GM18868 (cell line): ENCODE measurements at regions not wholly inside any gene's neighbourhood (a gene's known extent, or its start where the extent isn't known, plus 50 kb on each side); places are given as distances from the start of the nearest gene placed in this dataset.

ENCODE experiments used
- ATAC-seq: cut with Tn5 transposase; IDR thresholded peaks from one replicate; pipeline ENCODE4 v1.9.1; 2021; ENCODE audit warnings: mild to moderate bottlenecking, moderate library complexity; ENCODE audit not compliant: unreplicated experiment

DNA sequence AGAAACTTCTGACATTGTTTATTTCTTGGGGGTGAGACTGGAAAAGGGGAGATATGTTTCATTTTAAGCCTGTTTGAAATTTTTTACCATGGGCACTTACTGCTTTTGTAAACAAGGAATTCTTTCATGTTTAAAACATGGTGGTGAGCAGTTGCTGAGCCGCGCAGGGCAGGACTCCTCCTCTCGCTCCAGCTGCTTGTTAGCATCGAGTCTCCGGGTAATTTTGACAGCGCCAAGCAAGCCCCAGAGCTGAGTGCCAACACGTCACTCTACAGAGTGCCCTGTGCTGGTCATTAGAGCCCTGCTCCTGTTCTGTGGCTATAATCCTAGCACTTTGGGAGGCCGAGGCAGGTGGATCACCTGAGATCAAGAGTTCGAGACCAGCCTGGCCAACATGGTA lies 116.5 kb upstream of the MSX2 start:
- ATAC-seq = no peak

DNA sequence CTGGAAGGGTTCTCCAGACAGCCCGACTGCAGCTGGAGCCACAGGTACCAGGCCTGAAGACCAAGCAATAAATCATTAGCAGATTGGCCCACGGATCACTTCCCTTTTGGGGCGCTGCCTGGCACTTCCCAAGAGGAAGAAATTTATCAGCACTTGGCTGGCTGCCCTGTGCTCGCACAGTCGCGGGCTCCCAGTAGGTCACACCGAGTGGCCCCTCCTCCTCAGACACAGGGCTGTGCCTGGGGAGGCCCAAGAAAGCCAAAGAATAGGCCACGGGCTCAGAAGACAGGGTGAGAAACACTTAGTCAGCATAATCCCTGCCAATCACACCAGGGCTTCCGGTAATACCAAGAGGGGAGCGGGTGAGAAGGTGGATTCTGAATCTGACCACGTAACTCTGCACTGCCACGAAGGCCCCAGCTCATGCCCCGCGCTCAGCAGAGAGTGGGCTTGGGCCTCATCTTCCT lies 115.7 kb upstream of the MSX2 start:
- ATAC-seq = no peak

DNA sequence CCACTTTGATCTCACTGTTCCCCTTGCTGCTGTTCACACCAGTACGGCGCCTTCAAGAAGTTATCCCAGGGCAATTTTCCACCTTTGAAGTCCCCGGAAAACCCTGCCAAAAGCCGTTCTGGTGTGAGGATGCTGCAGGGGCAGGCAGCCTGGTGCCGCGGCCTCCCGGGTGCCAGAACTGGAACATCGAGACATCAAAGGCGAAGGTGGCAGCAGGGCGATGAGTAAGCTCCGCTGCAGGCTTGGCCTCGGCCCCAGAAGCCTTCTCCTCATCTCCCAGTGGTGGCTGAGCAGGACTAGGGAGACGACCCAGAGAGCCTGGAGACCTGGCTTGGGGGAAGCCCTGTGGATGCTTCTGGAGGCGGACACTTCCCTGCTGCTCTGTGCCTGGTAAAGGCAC lies 115.3 kb upstream of the MSX2 start:
- no peak for ATAC-seq

DNA sequence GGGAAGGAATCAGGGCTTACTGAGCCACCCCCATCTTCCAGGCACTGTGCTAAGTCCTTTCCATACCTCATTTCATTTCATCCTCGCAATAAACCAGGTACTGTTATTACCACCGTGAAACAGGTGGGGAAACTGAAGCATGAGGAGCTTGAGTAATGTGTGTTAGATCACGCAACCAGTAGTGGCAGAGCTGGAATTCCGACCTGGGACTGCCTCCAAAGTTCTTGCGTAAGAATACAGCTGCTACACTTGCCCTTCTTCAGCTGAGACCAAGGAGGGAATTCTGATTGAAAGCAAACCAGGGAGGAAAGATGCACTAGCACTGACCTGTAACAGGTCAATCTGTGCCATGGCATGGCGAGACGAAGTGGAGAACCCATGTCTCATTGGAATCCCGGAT lies 113.4 kb upstream of the MSX2 start:
- no peak for ATAC-seq

DNA sequence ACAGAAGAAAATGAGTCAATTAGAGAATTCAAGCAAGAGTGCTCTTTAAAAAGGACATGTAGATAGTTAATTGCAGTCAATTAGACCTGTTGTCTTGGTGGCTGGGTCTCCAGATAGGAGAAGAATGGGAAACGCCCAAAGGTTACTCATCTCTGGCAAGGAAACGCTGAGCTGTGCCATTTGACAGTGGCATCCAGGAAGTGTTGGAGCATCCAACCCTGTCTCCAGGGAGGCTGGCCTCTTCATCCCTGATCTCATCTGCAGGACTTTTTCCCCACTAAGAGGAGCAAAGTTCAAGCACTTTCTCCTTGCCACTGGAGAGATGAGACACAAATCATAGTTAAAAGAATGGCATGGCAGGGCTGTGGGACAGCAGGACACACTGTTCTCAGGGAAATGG lies 111.7 kb upstream of the MSX2 start:
- ATAC-seq = no peak

DNA sequence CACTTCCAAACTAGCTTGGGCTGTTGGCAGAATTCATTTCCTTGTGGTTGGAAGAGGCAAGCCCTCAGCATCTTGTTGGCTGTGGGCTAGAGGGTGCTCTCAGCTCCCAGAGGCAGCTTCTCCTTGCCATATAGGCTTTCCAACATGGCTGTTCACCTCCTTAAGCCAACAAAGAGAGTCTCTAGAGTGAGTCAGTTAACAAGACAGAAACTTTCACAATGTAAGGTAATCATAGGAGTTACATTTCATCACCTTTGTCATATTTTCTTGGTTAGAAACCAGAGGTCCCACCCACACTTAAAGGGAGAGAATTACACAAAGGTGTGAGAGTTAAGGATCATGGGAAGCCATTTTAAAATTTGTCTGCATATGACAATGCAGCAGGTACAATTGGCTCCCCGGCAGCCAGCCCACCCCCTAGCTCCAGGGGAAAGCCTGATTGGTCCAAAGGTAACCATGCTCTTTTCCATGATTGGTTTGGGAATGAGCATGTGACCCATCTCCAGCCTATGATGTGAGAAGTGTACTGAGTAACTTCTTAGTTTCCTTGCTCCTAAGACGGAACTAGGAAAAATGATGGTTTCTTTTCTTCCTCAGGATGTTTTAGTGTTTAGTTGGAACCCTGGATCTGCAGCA lies 109.8 kb upstream of the MSX2 start:
- ATAC-seq = no peak

DNA sequence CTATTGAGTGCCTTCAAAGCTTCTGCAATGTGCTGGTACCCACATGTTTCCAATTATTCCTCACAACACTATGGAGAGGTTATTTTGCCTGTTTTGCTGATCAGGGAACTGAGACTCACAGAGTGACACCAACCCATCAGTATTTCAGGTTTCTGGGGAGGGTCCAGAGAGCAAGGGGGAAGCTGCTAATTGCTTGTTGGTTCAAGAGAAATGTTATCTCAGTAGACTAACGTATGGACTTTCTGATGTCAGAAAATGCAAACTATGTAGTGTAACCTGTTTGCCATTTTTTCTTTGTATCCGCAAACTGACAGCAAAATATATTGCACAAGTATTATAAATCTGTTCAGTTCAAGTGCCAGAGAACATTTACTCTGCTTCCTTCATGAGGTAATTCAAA lies 108.3 kb upstream of the MSX2 start:
- no peak for ATAC-seq

DNA sequence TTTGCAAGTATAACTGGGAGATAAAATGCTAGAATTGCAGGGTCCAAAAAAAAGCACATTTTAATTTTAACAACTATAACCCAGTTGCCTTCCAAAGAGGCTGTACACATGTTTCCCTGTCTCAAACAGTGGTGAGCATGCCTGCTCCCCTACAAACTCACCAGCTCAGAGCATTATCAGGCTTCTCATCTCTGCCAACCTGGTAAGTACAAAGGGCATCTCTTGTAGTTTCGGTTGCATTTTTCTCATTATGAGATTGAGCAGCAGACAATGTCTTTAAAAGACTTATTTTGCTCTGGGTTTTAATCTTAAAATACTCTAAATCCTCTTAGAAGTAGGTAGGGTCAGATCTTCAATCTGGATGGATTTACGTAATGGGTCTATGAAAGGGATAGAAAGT lies 107.1 kb upstream of the MSX2 start:
- ATAC-seq = no peak

DNA sequence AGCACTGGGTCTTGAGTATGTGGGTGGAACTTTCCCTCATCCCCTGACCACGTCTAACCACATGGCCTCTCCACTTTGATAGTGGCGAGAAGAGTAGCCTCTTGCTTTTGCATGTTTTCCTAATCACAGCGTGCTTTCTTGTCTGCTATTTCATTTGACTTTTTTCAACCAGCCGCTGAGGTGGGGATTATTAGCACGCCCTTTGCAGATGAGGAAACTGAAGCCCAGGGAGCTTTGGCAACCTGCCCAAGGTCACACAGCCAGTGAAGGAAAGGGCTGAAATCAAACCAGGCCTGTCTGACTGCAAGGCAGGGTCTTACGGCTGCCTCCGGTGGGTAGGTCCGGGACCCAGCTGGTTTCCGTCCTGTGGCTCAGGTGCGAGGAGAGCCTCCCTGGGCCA lies 106.5 kb upstream of the MSX2 start:
- ATAC-seq = no peak

DNA sequence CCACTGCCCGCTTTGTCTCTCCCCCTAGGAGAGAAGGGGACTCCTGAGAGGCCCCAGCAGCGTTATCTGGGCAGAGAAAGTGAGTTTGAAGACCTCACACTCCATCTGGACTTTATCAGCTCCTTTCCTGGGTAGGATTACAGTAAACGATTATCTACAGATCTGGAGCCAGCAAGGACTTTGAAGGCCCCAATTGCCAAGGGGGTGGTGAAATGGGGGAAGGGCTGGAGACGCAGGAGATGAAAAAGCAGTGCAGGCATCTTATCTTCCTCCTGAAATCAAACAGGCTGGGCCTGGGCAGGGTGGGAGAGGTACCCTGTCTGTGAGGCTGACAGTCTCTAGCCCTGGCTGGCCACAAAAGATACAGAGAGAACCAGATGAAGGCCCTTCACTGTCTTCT lies 105.8 kb upstream of the MSX2 start:
- no peak for ATAC-seq

DNA sequence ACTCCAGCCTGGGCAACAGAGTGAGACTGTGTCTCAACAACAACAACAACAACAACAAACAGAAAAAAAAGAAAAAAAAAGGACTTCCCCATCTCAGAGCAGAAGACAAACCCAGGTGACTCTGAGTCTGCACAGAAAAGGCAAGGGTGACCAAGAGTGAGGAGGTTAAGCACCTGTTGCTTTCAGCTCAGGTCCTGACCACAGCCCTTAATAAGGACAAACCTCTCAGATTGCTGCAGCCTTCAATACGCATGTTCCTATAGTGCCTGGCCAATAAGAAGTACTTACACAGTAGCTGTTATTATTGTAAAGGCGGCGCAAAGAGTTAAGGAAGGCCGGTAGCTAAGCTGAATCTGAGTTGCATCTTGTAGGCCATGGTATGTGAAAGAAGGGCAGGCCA lies 102.3 kb upstream of the MSX2 start:
- ATAC-seq = no peak

DNA sequence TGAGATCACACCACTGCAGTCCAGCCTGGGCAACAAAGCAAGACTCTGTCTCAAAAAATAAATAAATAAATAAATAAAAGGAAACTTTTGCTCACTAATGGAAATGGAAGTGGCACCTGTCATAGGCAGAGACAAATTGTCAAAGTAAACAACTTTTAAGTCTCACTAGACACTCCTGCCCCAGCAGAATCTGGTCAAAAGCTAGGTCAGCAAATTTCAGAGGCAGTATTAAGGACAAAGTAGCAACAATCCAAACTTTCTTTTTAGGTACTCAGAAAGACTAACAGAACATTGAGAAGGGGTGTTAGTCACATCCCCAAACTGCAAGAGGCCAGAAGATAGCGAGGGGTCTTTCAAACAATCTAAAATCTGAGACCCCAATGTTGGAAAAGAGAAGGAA lies 101.4 kb upstream of the MSX2 start:
- no peak for ATAC-seq

DNA sequence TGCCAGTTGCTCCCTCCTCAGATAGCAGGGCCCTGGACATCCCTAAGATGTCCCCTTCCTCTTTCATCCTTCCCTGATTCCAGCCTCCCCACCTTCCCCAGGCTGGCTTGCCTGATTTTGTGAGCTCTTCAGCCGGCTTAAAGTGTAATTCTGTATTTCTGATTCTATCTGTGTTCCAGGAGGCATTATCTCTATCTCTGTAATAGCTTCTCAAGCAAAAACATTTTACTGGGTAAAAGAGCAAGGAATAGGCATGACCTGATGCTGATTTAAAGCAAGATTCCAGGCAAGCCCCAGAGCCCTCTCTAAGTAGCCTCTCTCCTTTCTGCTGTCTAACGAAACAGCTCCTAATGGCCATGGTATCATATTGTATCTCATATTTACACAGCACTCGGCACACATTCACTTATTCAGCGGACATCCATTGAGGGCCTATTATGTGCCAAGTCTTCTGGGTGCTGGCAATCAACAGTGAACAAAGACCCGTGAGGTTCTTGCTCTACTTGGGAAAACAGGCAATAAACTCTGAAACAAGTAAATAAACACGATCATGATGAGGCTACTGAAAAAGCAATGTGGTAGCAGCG lies 100.9 kb upstream of the MSX2 start:
- ATAC-seq = no peak

DNA sequence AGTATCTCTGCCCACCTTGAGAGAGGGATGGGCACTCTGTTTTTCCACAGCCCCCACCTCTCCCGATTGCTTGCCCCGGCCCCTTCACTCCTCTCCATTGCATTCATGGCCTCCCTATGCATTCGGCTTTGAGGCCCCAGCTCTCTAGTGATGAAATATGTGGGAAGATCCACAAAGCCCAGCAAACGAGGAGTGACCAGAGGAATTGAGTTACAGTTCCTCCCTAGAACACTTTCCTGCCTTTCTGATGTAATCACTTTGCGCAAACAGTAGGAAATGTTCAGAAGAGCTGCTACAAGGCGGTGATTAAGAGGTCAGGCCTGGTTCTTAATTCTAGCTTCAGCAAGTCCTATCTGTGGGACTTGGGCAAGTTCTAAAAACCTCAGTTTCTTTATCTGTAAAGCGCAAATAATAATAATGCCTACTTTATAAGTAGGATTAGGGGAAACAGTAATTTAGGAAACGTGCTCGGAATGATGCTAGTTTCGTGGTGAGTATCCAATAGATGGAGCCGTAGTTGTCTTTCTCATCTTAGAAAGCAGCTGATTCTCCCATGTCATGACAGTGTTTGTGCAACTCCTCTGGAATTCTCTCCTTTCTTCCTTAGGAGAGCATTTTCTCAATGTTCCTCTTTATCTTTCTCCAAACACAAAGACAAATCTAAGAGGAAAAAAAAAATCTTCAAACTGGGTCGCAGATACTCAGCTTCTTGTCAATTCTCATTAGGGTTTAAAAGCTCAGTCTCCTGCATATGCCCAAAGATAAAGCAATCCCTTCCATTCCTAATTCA lies 99.5 kb upstream of the MSX2 start:
- no peak for ATAC-seq

DNA sequence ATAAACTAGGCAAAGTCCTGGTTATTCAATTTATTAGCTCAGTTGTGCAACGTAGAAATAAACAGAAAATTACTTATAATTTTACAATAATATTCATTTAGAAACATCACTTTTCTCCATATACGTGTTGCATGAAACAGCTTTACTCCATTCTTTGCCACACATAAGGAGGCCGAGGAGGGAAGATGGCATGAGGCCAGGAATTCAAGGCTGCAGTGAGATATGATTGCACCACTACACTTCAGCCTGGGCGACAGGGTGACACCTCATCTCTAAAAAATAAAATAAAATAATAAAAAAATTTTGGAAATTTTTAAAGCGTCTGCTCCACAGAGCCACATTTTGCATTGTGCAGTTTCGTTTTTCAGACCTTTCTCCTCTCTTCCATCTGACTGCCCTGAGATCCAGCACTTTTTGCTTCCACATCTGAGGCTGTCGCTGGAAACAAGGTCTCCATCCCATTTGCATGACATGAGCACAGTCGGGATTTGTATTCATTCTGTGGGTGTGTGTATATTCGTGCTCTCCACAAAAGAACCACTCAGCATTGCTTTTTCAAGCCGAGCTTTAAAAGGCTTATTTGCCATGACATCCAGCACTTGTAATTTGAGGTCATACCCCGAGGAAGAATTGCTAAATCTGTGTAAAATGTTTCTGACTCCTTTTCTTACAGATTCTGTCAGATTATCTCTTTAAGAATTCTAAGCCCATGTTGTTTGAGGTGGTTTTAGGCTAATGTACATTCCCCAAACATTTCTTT lies 98.6 kb upstream of the MSX2 start:
- no peak for ATAC-seq

DNA sequence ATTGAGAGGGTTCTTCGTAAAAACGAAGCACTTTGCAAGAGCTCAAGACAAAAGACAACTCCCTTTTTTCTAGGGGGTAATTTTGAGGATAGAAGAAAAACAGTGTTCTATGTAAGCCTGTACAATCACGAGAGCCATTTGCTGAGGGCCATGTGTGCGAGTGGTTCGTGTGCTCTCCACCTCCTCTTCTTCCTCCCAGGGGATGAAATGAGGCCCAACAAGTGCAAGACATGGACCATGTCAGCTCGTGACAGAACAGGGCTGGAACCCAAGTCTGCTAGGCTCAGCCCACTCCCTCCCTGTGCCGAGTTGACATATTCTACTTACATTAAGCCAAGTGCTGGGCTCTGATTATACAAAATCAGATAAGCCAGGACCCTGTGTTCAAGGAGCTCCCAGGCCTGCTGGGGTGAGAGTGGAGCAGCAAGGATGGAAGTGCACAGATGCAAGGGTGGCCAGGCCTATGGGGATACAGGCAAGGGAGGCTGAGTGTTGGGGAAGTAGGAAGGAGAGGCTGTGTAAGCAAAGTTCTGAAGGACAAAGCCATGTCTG lies 97.9 kb upstream of the MSX2 start:
- no peak for ATAC-seq

DNA sequence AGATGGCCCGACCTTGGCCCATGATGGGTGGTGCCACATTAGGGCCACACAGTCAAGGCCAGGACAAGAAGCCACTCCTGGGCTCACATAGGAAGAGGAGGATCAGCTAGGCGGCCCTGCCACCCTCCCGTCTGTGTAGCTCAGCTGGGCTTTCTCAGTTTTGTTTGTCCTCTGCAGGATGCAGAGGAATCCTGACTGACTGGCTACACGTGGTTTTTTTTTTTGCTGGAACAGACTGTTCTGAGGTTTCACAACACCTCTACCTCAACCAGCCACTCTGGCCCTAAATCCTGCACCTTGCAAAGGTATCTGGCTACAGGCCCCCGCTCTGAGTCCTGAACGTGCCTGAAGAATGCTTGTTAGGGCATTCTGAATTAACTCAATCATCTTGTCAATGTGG lies 88.3 kb upstream of the MSX2 start:
- no peak for ATAC-seq

DNA sequence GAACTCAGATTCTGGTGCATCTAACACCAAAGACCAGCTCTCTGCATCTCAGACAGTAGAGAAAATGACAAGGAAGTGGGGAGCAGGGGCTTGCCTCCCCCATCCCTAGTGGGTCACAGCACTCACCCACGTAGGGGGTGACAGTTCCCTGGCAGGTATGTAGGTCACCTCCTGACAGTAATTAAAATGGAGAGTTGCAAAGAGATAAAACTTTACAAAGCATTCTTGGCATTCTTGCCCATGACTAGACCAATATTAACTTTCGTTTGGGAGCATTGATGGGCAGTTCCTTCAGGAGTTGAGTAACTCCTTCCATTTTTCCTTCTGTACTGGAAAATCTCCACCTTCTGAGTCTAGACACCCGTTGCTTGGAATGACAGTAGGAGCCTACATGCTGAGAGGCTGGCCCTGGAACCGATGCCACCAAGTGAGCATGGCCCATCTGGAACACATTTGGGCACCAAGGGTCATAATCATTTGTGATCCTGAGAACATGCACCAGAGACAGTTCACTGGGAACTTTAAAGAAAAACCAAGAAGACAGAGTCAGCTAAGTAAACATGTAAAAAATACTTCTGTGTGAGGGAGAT lies 81.5 kb upstream of the MSX2 start:
- ATAC-seq = no peak

DNA sequence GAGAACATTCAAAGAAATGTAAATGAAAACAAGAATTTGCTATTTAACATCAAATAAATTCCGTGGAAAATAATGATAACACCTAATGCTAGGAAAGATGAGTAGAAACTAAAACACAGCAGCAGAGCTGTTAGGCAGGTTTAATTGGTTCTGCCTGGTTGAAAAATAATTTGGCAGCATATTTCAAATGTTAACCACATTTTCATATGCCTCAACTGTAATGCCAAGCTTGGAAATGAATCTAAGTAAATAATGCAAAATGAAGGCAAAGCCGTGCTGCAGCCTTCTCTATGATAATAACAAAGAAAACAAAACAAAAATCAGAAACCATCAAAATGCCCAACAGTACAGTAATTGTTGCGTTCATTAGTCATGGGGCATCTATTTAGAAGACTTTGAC lies 79.9 kb upstream of the MSX2 start:
- ATAC-seq = no peak

DNA sequence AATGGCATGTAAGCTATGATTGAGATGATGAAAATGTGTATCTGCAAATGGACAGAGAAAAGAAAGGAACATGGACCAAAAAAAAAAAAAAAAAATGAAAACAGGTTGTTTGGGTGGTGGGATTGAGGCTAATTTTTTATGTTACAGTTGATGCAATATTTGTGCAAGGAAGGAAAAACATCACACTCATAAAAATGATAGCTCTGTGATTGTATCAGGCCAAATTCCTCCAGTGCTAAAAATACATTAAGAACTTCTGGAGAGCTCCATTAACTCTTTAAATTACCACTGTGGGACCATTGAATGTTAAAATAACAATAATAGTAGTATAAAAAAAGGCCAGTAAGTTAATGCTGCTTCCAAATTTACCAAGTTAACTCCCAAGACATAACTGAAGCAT lies 79.5 kb upstream of the MSX2 start:
- no peak for ATAC-seq

DNA sequence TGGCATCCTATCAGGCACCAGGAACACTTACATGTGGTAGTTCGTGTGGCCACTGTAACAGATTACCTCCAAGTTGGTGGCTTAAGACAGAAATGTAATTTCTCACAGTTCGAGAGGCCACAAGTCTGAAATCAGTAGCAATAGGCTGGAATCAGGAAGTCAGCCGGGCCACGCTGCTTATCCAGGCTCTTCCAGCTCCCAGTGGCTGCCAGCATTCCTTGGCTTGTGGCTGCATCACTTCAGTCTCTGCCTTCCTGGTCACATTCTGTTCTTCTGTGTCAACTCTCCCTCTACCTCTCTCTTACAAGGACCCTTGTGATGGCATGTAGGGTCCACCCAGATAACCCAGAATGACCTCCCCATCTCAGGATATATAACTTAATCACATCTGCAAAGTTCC lies 78.7 kb upstream of the MSX2 start:
- ATAC-seq = no peak
